GM19372 (cell line): ENCODE measurements at regions not wholly inside any gene's neighbourhood (a gene's known extent, or its start where the extent isn't known, plus 50 kb on each side); places are given as distances from the start of the nearest gene placed in this dataset.

Experiments
- ATAC-seq: cut with Tn5 transposase; IDR thresholded peaks from one replicate; pipeline ENCODE4 v1.9.1; 2021; ENCODE audit warnings: mild to moderate bottlenecking, low read depth, moderate library complexity; ENCODE audit not compliant: unreplicated experiment

DNA sequence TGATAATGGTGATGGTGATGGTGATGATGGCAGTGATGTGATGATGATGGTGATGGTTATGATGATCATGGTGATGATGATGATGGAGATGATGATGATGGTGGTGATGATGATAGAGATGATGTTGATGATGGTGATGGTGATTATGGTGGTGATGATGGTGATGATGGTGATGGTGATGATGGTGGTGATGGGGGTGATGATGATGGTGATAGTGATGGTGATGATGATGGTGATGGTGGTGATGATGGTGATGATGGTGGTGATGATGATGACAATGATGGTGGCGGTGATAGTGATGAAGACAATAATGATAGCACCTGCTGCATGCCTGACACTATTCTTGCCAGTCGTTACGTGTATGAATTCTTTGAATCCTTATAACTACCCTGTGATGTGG, 317.9 kb upstream of the AJAP1 start:
- ATAC-seq = no peak

- no peak for ATAC-seq
Measured at GRCh38 chr1:4341421-4341820, 313.0 kb upstream of the AJAP1 start.

DNA sequence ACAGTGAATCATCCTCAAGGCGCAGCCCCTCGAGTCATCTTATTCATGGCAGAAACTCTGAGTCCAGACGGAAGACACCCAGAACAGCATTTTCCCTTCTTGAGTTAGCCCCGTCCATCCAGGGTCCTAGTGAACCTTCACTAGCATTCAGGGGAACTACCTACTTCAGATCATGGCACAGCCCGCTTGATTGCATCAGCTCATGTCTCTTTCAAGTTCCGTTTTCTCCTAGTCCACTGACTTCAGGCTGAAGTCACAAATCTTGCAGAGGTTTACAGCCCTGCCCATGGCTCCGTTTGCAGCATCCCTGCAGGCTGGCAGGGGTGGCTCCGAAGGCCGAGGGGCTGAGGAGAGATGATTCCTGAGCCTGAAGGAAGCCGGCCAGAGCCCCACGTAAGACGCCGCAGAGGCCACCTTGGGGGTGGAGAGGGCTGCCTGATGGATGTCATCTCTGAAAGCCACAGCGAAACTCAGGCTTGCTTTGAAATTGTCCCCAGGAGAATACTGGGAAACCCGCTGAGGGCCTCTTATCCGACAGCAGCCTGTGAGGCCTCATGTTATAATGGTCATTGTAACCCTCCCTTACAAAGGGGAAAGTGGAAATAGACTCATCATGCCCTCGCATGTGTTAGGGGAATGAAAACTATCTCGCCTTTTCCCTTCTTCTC, 310.2 kb upstream of the AJAP1 start:
- ATAC-seq = no peak

DNA sequence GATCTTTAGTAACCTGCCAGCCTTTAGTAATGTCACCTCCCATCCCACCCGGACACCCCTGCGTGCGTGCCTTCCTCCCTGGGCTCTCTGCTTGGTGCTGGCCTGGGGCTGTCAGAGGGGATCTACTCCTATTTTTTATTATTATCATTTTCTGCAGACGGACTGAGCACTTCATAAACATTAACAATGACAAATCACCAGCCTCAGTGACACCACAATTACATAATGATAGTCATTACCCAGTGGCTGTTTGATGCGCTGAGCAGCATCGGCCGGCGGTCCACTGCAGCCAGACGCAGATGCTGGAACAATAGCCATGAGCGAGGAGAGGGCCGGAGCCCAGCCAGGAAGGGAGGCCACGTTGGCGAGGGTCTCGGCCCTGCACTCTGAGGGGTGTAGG, 309.3 kb upstream of the AJAP1 start:
- ATAC-seq = no peak

DNA sequence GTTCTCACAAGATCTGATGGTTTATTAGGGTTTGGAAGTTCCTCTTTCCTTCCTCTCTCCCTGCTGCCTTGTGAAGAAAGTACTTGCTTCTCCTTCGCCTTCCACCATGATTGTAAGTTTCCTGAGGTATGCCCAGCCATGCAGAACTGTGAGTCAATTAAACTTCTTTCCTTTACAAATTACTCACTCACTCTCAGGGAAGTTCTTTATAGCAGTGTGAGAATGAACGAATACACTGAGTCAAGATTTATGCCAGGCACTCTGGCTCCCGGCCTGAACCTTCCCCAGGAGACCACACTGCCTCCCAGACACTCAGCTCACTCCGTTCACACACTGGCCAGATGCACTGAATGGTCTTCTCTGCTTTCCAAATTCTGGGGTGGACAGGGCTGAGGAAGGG, 308.3 kb upstream of the AJAP1 start:
- ATAC-seq = no peak

DNA sequence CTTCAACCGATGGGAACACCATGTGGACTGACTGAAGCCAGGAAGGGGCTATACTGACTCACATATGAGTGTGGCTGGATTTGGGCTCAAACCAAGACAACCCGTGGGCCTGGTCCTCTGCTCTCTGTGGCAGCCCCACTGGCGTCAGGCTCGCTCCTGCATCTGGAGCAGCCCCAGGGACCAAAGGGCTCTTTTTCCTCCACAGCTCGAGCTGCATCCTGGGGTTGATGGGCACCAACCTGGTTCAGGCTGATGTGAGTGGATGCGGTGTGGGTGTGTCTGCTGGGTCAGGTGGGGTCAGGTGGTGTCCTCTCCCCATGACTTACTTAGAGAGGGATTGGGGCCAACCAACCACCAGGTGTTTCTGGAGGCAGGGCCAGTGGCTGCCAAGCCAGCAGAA, 303.0 kb upstream of the AJAP1 start:
- ATAC-seq = no peak

DNA sequence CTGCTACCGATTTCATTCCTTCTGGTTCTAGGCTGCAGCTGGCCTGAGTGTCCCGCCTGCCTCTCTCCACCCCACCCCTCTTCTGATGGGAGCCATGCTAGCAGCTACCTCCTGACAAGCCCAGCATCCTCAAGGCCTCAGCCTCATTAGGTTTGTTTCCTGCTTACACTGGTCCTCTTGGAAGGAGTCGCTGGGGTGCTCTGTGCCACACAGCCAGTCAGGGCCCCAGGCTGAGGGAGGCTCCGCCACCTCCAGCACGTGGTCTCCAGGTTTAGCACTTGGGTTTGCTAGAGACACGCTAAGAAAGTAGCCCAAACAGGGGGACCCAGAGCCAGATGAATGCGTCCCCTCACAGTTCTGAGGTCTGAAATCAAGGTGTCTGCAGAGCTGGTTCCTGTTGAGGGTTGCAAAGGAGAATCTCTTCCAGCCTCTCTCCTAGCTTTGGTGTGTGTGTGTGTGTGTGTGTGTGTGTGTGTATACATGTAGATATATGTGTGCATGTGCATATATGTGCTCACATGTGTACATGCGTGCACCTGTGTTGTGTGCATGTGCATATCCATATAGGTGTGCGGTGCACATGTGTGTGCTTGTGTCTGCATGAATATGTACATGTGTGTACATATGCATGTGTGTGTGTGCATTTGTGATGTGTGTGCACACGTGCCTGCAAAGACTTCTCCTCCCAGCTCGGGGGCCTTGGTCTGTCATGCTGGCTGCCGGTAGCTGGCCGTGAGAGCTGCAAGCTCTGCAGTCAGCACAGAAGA, 301.1 kb upstream of the AJAP1 start:
- no peak for ATAC-seq

DNA sequence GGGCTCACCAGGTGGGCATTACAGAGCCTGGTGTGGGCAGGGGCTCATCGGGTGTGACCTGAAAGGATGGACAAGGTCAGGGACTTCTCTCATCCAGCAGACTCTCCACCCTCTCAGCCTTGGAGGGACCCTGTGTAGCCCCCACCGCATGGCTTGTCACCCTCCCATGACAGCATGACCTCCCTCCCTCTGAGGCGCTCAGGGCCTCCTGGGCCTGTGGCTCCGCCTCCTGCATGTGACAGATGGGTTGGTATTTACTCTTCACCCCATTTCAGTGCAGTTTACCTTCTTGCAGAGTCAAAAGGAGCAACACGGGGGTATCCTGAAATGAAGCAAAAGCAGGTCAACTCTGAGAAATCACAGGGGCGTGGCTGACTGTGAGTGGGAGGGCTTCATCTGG, 298.6 kb upstream of the AJAP1 start:
- no peak for ATAC-seq

GRCh38 chr1:4362314-4363044, 291.9 kb upstream of the AJAP1 start:
- no peak for ATAC-seq

DNA sequence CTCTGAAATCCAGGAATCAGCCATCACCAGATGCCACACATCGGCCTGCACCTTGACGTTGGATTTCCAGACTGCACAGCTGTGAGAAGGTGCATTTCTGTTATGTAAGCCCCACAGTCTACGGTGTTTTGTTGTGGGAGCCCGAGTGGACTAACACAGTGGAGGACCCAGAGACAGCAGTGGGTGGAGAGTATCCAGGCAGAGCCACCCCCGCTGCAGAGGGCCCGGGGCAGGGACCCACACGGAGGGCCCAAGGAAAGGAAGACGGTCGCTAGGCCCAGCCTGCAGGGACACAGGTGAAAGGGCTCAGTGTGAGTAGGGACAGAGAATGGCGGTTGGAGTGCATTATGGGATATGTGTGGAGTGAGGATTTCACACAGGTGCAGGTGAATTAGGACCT, 288.3 kb upstream of the AJAP1 start:
- no peak for ATAC-seq

DNA sequence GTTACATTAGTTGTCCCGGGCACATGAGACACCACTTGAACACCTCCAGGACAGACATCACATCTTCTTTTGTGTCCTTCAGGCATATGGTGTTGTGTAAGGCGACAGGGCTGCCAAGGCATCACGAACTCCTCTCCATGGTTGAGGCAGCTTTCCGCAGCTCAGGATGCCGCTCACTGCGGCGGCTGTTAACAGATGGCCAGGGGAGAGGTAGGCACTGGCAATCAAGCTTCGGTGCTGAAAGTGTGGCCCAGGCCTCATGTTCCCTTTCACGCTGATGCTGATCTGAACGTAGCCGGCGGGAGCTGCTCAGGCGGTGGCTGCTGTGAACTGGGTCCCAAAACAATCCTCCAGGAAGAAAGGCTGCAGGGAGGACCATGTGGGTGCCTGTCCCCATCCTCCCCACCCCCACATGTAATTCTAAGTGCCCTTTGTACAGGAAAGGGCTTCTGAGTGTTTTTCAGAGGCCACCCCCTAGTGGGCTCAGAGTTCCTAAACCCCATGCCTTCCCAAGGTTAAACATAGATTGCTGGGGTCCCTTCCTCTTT, 287.1 kb upstream of the AJAP1 start:
- no peak for ATAC-seq

- no peak for ATAC-seq
Measured at GRCh38 chr1:4369335-4369734, 285.1 kb upstream of the AJAP1 start.

DNA sequence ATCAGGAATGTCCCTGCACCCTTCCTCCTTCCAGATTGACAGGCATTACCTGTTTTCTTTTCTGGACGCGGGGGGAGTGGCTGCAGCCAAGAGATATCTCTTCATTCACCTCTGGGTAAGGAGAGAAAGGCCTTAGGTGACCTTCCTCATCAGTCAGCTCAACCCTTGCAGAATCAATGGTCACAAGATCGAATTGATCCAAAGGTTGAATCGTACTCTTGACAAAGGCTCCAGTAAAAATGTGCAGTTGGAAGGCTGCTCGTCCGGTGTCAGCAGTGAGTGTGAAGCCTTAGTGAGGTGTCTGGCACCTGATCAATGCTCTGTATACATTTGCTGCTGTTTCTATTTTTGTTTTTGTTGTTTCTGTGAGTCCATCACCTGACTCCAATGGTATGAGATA, 282.6 kb upstream of the AJAP1 start:
- ATAC-seq = no peak

GRCh38 chr1:4375812-4376211, 278.6 kb upstream of the AJAP1 start:
- ATAC-seq = no peak

DNA sequence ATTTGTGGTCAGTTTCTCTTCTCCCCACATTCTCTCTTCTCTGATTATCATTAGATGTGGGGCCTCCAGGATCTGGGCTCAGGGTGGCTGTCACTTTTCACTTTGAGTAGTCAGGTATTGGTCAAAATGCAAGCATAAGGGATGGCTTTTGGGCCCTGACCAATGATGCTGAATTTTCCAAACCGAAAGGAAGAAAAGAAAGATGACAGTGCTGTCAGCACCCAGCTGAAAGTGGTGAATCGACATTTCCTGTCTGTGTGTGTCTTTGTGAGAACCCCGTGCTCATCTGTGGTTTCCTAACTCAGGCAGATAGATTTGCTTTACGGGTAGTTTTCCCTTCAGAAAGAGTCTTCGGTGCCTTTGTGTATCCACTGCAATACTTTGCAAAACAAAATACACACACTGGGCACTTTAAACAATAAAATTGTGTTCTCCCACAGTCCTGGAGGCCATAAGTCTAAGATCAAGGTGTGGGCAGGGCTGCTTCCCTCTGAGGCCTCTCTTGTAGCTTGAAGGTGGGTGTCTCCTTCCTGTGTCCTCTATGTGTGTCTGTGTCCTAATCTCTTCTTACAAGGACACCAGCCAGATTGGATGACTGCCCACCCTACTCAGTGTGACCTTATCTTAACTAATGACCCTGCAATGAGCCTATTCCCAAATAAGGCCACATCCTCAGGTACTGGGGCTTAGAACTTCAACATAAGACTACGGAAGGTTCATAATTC, 274.8 kb upstream of the AJAP1 start:
- ATAC-seq = no peak

GRCh38 chr1:4380564-4381168, 273.7 kb upstream of the AJAP1 start:
- ATAC-seq = no peak

DNA sequence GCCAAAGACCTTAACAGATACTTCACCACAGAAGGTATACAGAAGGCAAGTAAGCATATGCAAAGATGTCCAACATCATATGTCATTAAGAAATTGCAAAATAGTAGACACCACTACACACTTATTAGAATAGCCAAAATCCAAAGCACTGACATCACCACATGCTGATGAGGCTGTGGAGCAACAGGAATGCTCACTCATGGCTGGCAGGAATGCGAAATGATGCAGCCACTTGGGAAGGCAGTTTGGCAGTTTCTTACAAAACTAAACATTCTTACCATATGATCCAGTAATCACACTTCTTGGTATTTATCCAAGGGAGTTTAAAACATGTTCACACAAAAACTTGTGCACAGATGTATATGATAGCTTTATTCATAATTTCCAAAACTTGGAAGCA, 261.2 kb upstream of the AJAP1 start:
- no peak for ATAC-seq

GRCh38 chr1:4394366-4394765, 260.0 kb upstream of the AJAP1 start:
- no peak for ATAC-seq

- ATAC-seq = no peak
Measured at GRCh38 chr1:4395158-4395557, 259.3 kb upstream of the AJAP1 start.

DNA sequence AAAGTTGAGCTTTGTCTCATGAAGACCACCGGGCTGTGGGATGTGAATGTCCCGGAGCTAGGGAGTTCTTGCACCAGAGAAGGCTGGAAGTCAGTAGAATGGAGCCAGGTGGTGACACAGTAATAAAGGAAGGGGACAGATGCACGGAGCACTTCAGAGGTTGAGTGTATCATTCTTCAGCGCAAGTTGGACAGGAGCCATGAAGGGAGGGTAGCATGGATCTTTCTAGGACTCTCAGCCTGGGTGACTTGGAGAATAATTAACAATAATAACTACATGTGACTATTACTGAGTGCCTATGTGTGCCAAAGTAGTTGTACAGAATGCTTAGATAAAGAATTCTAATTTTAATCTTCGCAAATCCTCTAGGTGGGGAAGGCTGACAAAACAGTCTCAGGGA, 258.7 kb upstream of the AJAP1 start:
- no peak for ATAC-seq
